Glutamatergic neuron (in vitro differentiated cells): ENCODE measurements at regions not wholly inside any gene's neighbourhood (a gene's known extent, or its start where the extent isn't known, plus 50 kb on each side); places are given as distances from the start of the nearest gene placed in this dataset. TPM values are rescaled to one million over a fixed set of nuclear protein-coding genes. Genes with fewer than 3 reads are reported as not detected.

ENCODE experiments used
- DNase-seq: peaks from one replicate; pipeline ENCODE4 v3.0.0; 2022
- H3K27ac Mint-ChIP-seq: one replicate; pipeline ENCODE4 v1.8.0; 2020; ENCODE audit warnings: mild to moderate bottlenecking, mixed read lengths, inconsistent platforms; ENCODE audit not compliant: unreplicated experiment
- H3K27me3 Mint-ChIP-seq: one replicate; pipeline ENCODE4 v1.8.0; 2020; ENCODE audit warnings: mild to moderate bottlenecking, moderate library complexity, mixed read lengths, inconsistent platforms; ENCODE audit not compliant: unreplicated experiment
- H3K36me3 Mint-ChIP-seq: one replicate; pipeline ENCODE4 v1.8.0; 2020; ENCODE audit warnings: mild to moderate bottlenecking, mixed read lengths, inconsistent platforms; ENCODE audit not compliant: unreplicated experiment
- H3K4me1 Mint-ChIP-seq: one replicate; pipeline ENCODE4 v1.8.0; 2020; ENCODE audit warnings: mild to moderate bottlenecking, low read depth, mixed read lengths, inconsistent platforms; ENCODE audit not compliant: unreplicated experiment
- H3K4me3 Mint-ChIP-seq: one replicate; pipeline ENCODE4 v1.8.0; 2020; ENCODE audit warnings: mild to moderate bottlenecking, mixed read lengths, inconsistent platforms; ENCODE audit not compliant: unreplicated experiment
- H3K9me3 Mint-ChIP-seq: one replicate; pipeline ENCODE4 v1.8.0; 2020; ENCODE audit warnings: mild to moderate bottlenecking, moderate library complexity, mixed read lengths, inconsistent platforms; ENCODE audit not compliant: unreplicated experiment
- CTCF ChIP-seq: fragments of 200-600 bp; sonication (generic); IDR thresholded peaks from one replicate; pipeline ENCODE4 v1.5.0; 2021; ENCODE audit not compliant: partially characterized antibody, unreplicated experiment
- microRNA-seq: library from miRNA; unstranded; fragments of <30 nt; microRNA quantifications from one replicate; pipeline ENCODE4, GENCODE V29; 2020; ENCODE audit not compliant: unreplicated experiment

GRCh38 chr11:103848686-103849085 lies 187.8 kb upstream of the DDI1 start:
- no peaks in the 10 kb centered on the region for H3K36me3 Mint-ChIP-seq
- DNase-seq = no peak
- no peaks in the 10 kb centered on the region for H3K4me1 Mint-ChIP-seq
- no peaks in the 10 kb centered on the region for H3K9me3 Mint-ChIP-seq
- H3K27ac Mint-ChIP-seq = no peak overlapping the region
- TF ChIP-seq CTCF = no peak
- no peak overlapping the region for H3K4me3 Mint-ChIP-seq
- no peaks in the 10 kb centered on the region for H3K27me3 Mint-ChIP-seq

DNA sequence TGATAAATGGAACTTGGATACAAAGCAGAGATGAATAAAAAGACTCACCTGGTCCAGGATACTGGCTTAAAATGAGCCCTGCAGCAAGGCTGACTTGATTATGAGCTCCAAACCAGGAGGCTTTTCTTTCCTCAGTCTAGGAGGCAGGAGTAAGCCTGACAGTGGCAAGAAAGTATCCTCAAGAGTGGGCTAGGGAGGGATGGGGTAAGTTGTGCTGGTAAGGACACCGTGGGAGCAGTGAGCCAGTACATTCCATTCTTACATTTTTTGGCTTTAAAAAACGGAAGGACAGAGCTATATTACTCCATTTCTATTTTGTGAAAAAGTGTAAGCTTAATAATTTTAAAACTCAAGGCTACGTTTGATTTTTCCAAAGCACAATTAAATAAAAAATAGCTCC lies 187.1 kb upstream of the DDI1 start:
- H3K27me3 Mint-ChIP-seq = no peaks in the 10 kb centered on the region
- no peak overlapping the region for H3K4me3 Mint-ChIP-seq
- DNase-seq = no peak
- no peaks in the 10 kb centered on the region for H3K4me1 Mint-ChIP-seq
- H3K27ac Mint-ChIP-seq = no peak overlapping the region
- no peaks in the 10 kb centered on the region for H3K36me3 Mint-ChIP-seq
- TF ChIP-seq CTCF = no peak
- H3K9me3 Mint-ChIP-seq = no peaks in the 10 kb centered on the region

GRCh38 chr11:103850419-103851165 lies 185.8 kb upstream of the DDI1 start:
- Mint-ChIP-seq H3K27me3 (no peaks in the 10 kb centered on the region), H3K36me3 (no peaks in the 10 kb centered on the region), H3K9me3 (no peaks in the 10 kb centered on the region), H3K4me3 (no peak overlapping the region), H3K27ac (no peak overlapping the region), H3K4me1 (no peaks in the 10 kb centered on the region)
- no peak for TF ChIP-seq CTCF
- no peak for DNase-seq

DNA sequence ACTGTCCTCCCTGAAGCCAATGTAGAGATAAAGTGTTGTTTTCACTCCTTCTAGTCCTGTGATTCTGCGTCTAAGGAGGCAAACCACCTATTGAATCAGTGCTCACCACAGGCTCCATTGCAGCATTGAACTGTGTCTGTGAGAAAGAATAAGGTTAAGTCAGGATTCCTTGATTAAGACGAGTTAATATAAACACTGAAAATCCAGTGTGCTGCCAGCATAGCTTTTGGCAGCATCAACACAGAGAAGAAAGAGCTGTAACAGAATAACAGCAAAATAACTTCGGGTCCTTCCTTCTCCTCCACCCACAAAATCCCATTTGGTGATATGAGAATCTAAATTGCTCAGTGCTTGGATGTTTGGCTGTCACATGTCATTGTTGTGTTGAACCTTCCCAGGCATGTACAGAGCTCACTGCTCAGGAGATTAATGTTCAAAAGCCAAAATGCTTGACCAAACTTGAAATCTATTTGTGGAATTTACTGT lies 185.2 kb upstream of the DDI1 start:
- H3K27me3 Mint-ChIP-seq = no peaks in the 10 kb centered on the region
- TF ChIP-seq CTCF = no peak
- H3K9me3 Mint-ChIP-seq = no peaks in the 10 kb centered on the region
- no peaks in the 10 kb centered on the region for H3K36me3 Mint-ChIP-seq
- H3K4me3 Mint-ChIP-seq = no peak overlapping the region
- H3K4me1 Mint-ChIP-seq = no peaks in the 10 kb centered on the region
- no peak for DNase-seq
- no peak overlapping the region for H3K27ac Mint-ChIP-seq

Small RNA genes lying in the stretch of these regions (microRNA-seq; reads per million reads assigned to microRNA genes)
- not detected for gene MIR4693
